ENCODE measurements at regions not wholly inside any gene's neighbourhood (a gene's known extent, or its start where the extent isn't known, plus 50 kb on each side); places are given as distances from the start of the nearest gene placed in this dataset.
"Not testable (repeated sequence)": the region's sequence is repeated elsewhere in the genome, so short reads cannot be mapped to it uniquely, and the experiment has no call there.

DNA sequence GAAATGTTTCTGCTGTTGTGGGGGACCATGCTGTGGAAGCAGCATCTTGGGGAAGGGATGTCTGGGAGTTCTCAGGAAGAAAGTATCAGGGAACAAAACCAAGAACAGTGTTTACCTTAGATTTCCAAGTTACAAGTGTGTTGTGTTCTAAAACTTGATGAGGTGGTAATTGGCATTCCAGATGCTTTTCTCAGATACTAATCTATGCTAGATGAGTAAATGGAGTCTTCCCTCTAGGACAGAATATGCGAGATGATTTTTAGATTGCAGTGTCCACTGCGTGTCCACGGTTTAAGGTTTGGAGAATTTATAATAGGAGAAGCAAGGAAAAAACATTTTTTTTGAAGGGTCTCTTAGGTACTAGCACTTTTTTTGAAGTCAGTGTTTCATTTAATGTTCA, 436.5 kb downstream of the PCNX1 start:
- no peak overlapping the region for H3K4me3 ChIP-seq (ENCODE audit: low read depth, low read length)
- H3K36me3 ChIP-seq (ENCODE audit: insufficient read depth) = no peaks in the 10 kb centered on the region
- no peak overlapping the region for H3K27ac ChIP-seq (ENCODE audit: low read depth)
- 96% methylated on average over 3 of the region's 3 CpGs for WGBS
- no peak for DNase-seq (ENCODE audit: extremely low spot score)
- H3K4me1 ChIP-seq (ENCODE audit: insufficient read depth) = no peaks in the 10 kb centered on the region

DNA sequence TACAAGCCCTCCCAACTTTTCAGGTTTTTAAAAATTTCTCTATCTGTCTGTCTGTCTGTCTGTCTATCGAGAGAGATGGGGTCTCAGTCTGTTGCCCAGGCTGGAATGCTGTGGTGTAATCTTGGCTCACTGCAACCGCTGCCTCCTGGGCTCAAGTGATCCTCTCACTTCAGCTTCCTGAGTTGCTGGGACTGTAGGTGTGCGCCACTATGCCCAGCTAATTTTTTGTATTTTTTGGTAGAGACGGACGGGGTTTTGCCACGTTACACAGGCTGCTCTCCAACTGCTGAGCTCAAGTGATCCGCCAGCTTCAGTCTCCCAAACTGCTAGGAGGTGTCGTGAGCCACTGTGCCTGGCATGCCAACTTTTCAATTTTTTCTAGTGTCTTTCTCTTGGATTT, 437.2 kb downstream of the PCNX1 start:
- WGBS = 96% methylated on average over 8 of the region's 8 CpGs
- Histone ChIP-seq H3K4me3 (ENCODE audit: low read depth, low read length) (no peak overlapping the region), H3K4me1 (ENCODE audit: insufficient read depth) (no peaks in the 10 kb centered on the region), H3K36me3 (ENCODE audit: insufficient read depth) (no peaks in the 10 kb centered on the region), H3K27ac (ENCODE audit: low read depth) (no peak overlapping the region)
- DNase-seq (ENCODE audit: extremely low spot score) = no peak

GRCh38 chr14:71346685-71347084, 439.4 kb downstream of the PCNX1 start:
- no peaks in the 10 kb centered on the region for H3K36me3 ChIP-seq (ENCODE audit: insufficient read depth)
- DNase-seq (ENCODE audit: extremely low spot score) = no peak
- no peak overlapping the region for H3K4me3 ChIP-seq (ENCODE audit: low read depth, low read length)
- 94% methylated on average over 5 of the region's 5 CpGs for WGBS
- no peaks in the 10 kb centered on the region for H3K4me1 ChIP-seq (ENCODE audit: insufficient read depth)
- no peak overlapping the region for H3K27ac ChIP-seq (ENCODE audit: low read depth)

DNA sequence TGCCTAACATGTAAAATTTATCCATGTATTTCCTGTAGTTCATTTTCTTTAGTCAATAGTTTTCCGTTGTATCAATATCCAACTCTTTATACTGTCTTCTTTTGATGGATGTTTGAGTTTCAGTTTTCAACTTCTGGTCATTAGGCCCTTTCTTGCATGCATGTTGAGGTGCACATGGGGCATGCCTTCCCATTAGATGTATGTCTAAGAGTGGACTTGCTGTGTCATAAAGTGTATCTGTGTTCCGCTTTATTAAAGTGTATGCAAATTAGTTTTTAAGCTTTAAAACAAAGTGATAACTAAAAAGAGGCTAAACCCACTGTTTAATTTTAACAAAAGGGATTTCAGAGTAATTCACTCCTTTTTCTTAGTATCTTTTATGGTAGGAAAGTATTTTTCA, 441.1 kb downstream of the PCNX1 start:
- Histone ChIP-seq H3K36me3 (ENCODE audit: insufficient read depth) (no peaks in the 10 kb centered on the region), H3K4me3 (ENCODE audit: low read depth, low read length) (no peak overlapping the region), H3K27ac (ENCODE audit: low read depth) (no peak overlapping the region), H3K4me1 (ENCODE audit: insufficient read depth) (no peaks in the 10 kb centered on the region)
- WGBS = 98% methylated on average over 2 of the region's 2 CpGs
- no peak for DNase-seq (ENCODE audit: extremely low spot score)

GRCh38 chr14:71348817-71349216, 441.6 kb downstream of the PCNX1 start:
- Histone ChIP-seq H3K4me3 (ENCODE audit: low read depth, low read length) (no peak overlapping the region), H3K4me1 (ENCODE audit: insufficient read depth) (no peaks in the 10 kb centered on the region), H3K36me3 (ENCODE audit: insufficient read depth) (no peaks in the 10 kb centered on the region), H3K27ac (ENCODE audit: low read depth) (no peak overlapping the region)
- WGBS = 97% methylated on average over 4 of the region's 4 CpGs
- no peak for DNase-seq (ENCODE audit: extremely low spot score)

DNA sequence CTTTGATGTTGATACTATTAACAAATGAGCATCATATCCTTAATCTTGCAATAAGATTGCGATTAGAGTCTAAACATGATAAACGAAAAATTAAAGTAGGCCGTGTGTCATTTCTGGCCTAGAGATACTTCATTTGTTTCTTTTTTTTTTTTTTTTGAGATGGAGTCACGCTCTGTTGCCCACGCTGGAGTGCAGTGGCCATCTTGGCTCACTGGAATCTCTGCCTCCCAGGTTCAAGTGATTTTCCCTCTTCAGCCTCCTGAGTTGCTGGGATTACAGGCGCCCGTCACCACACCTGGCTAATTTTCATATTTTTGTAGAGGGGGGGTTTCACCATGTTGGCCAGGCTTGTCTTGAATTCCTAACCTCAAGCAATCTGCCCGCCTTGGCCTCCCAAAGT, 446.9 kb downstream of the PCNX1 start:
- Histone ChIP-seq H3K4me3 (ENCODE audit: low read depth, low read length) (no peak overlapping the region), H3K36me3 (ENCODE audit: insufficient read depth) (no peaks in the 10 kb centered on the region), H3K4me1 (ENCODE audit: insufficient read depth) (no peaks in the 10 kb centered on the region), H3K27ac (ENCODE audit: low read depth) (no peak overlapping the region)
- DNase-seq (ENCODE audit: extremely low spot score) = no peak
- WGBS = 97% methylated on average over 8 of the region's 8 CpGs

- Histone ChIP-seq H3K36me3 (ENCODE audit: insufficient read depth) (no peaks in the 10 kb centered on the region), H3K4me3 (ENCODE audit: low read depth, low read length) (no peak overlapping the region), H3K27ac (ENCODE audit: low read depth) (no peak overlapping the region), H3K4me1 (ENCODE audit: insufficient read depth) (no peaks in the 10 kb centered on the region)
- WGBS = 72% methylated on average over 5 of the region's 5 CpGs
- DNase-seq (ENCODE audit: extremely low spot score) = no peak
Observed at GRCh38 chr14:71354801-71355200, 447.5 kb downstream of the PCNX1 start.

DNA sequence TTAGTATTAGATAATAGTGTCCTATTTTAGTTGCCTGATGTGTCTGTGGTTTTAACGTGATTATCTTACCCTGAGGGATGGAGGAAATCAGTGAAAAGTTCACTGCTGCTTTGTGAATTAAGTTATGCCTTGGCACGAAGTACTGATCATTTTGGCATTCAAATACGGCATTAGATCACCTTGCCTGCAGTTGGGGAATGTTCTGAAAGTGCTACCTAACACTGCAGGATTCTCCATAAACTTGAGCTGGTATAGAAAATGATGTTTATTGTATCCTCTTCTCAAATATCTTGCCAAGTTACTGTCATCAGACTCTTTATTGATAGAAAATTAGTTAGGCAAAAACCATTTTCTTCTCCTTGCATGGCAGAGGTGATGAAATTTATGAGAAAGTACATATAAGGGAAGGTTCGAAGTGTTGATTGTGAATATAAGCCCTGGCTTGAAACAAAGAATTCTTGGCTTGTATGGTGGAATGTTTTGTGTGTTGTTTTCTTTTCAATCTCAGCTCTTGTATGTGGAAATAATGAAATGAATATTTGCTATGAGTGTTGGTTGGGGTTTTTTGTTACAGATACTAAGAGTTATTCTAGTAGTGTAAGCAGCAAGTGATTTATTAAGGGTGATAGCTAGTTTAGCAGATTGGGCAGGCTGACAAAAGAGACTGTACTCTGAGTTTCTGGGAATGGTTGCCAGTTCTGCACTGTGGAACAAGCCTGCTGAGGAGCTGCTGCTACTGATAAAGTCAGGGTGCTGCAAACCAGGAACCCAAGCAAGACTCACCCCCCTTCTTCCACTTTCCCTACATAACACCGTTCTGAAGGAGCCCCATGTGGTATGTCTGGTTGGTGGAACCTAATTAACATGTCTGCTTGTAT, 448.3 kb downstream of the PCNX1 start:
- Histone ChIP-seq H3K36me3 (ENCODE audit: insufficient read depth) (no peaks in the 10 kb centered on the region), H3K4me1 (ENCODE audit: insufficient read depth) (no peaks in the 10 kb centered on the region), H3K4me3 (ENCODE audit: low read depth, low read length) (no peak overlapping the region), H3K27ac (ENCODE audit: low read depth) (no peak overlapping the region)
- DNase-seq (ENCODE audit: extremely low spot score) = peak; percentile 69
- WGBS = 9% methylated on average over 5 of the region's 5 CpGs

GRCh38 chr14:71358209-71358931, 451.1 kb downstream of the PCNX1 start:
- Histone ChIP-seq H3K4me3 (ENCODE audit: low read depth, low read length) (no peak overlapping the region), H3K36me3 (ENCODE audit: insufficient read depth) (no peaks in the 10 kb centered on the region), H3K27ac (ENCODE audit: low read depth) (no peak overlapping the region), H3K4me1 (ENCODE audit: insufficient read depth) (no peaks in the 10 kb centered on the region)
- no peak for DNase-seq (ENCODE audit: extremely low spot score)
- WGBS = 67% methylated on average over 6 of the region's 6 CpGs

DNA sequence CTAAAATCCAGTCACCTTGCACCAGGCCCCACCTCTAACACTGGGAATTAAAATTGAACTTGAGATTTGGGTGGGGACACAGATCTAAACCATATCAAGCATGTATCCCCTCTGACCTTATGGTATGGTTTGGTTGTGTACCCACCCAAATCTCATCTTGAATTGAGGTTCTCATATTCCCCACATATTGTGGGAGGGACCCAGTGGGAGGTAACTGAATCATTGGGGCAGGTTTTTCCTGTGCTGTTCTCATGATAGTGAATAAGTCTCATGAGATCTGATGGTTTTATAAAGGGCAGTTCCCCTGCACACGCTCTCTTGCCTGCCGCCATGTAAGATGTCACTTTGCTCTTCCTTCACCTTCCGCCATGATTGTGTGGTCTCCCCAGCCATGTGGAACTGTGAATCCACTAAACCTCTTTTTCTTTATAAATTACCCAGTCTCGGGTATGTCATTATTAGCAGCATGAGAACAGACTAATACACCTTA, 451.7 kb downstream of the PCNX1 start:
- not testable (repeated sequence) for H3K4me3 ChIP-seq (ENCODE audit: low read depth, low read length); H3K36me3 ChIP-seq (ENCODE audit: insufficient read depth); H3K4me1 ChIP-seq (ENCODE audit: insufficient read depth); DNase-seq (ENCODE audit: extremely low spot score); H3K27ac ChIP-seq (ENCODE audit: low read depth)
- 95% methylated on average over 4 of the region's 4 CpGs for WGBS

GRCh38 chr14:71359823-71360222, 452.6 kb downstream of the PCNX1 start:
- Histone ChIP-seq H3K4me3 (ENCODE audit: low read depth, low read length) (no peak overlapping the region), H3K4me1 (ENCODE audit: insufficient read depth) (no peaks in the 10 kb centered on the region), H3K36me3 (ENCODE audit: insufficient read depth) (no peaks in the 10 kb centered on the region), H3K27ac (ENCODE audit: low read depth) (no peak overlapping the region)
- WGBS = 91% methylated on average over 3 of the region's 3 CpGs
- DNase-seq (ENCODE audit: extremely low spot score) = no peak

DNA sequence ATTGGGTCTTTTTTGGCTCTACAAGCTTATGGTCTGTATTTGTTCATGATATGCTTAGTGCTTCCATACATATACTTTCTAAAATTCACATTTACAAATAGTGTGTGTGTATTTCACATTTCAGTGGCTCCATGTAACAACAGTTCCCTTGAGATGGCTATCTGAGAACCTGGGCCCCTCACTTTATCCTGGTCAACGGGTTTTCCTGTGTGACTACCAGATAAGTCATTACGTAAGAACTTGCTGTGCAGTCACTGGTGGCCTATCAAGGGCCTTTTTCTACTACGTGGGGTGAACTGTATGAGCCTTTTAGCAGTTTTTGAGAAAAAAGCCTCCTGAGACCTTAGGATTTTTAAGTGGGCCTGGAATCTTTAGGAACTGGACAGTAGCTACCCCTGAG, 454.1 kb downstream of the PCNX1 start:
- WGBS = 80% methylated on average over 3 of the region's 3 CpGs
- DNase-seq (ENCODE audit: extremely low spot score) = no peak
- no peaks in the 10 kb centered on the region for H3K4me1 ChIP-seq (ENCODE audit: insufficient read depth)
- H3K27ac ChIP-seq (ENCODE audit: low read depth) = no peak overlapping the region
- H3K36me3 ChIP-seq (ENCODE audit: insufficient read depth) = no peaks in the 10 kb centered on the region
- no peak overlapping the region for H3K4me3 ChIP-seq (ENCODE audit: low read depth, low read length)

DNA sequence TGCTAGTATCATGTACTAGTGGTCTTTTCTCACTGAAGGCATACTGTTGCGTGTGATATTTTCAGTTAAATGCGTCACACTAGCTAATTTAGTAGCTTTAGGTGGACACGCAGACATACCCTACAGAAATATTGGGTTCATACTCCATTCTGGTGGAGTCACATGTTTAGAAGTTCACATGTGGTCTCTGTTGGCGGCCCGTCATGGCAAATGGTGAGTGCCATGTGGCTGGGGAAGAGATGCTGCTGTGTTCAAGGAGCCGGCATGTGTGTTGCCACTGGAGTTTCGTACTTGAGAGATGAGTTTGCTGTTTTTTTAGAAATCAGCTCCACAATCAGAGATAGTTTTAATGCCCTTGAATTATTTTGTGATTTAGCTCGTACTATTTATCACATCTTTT, 454.6 kb downstream of the PCNX1 start:
- no peak for DNase-seq (ENCODE audit: extremely low spot score)
- 99% methylated on average over 8 of the region's 8 CpGs for WGBS
- Histone ChIP-seq H3K27ac (ENCODE audit: low read depth) (no peak overlapping the region), H3K4me1 (ENCODE audit: insufficient read depth) (no peaks in the 10 kb centered on the region), H3K4me3 (ENCODE audit: low read depth, low read length) (no peak overlapping the region), H3K36me3 (ENCODE audit: insufficient read depth) (no peaks in the 10 kb centered on the region)

DNA sequence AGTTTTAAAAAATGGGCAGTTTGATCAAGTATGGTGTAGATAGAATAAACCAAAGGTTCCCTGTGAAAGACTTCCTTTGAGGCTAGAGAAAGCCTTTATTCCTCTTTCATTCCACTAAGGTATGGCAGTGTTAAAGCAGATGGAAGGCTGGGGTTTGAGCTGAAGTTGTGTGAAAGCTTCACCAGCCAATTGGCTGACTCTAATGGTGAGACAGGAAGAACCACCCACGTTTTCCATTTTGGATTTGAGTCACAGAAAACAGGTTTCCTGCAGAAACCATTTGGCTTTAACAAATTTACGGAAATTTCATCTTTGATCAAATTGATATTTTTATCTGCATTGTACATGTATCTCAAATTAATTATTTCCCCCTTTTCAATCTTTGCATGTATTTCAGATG, 455.0 kb downstream of the PCNX1 start:
- 83% methylated on average over 2 of the region's 2 CpGs for WGBS
- Histone ChIP-seq H3K27ac (ENCODE audit: low read depth) (no peak overlapping the region), H3K4me1 (ENCODE audit: insufficient read depth) (no peaks in the 10 kb centered on the region), H3K4me3 (ENCODE audit: low read depth, low read length) (no peak overlapping the region), H3K36me3 (ENCODE audit: insufficient read depth) (no peaks in the 10 kb centered on the region)
- DNase-seq (ENCODE audit: extremely low spot score) = no peak
